VCaP (cell line): ENCODE measurements at regions not wholly inside any gene's neighbourhood (a gene's known extent, or its start where the extent isn't known, plus 50 kb on each side); places are given as distances from the start of the nearest gene placed in this dataset.

Experiments used
- H3K27ac ChIP-seq: fragments of 450-650 bp; 2 replicates; pipeline ENCODE4 v1.5.1; 2017
- CTCF ChIP-seq: fragments of 450-650 bp; conservative IDR thresholded peaks from 2 replicates; pipeline ENCODE4 v1.5.1; 2017; ENCODE audit warnings: mild to moderate bottlenecking, moderate library complexity

- no peak overlapping the region for H3K27ac ChIP-seq
- no peak for TF ChIP-seq CTCF
These were observed 525.5 kb upstream of the AMELY start for GRCh38 chrY:7437086-7437485.

- no peak for TF ChIP-seq CTCF
- H3K27ac ChIP-seq = no peak overlapping the region
These were observed 522.6 kb upstream of the AMELY start for GRCh38 chrY:7433817-7434809.

- H3K27ac ChIP-seq = no peak overlapping the region
- TF ChIP-seq CTCF = no peak
These were observed 507.6 kb upstream of the AMELY start for GRCh38 chrY:7419165-7419564.

GRCh38 chrY:7417946-7418345 is 506.4 kb upstream of the AMELY start:
- no peak for TF ChIP-seq CTCF
- H3K27ac ChIP-seq = no peak overlapping the region

- no peak overlapping the region for H3K27ac ChIP-seq
- TF ChIP-seq CTCF = no peak
These were observed 504.9 kb upstream of the AMELY start for GRCh38 chrY:7416406-7416805.

- H3K27ac ChIP-seq = no peak overlapping the region
- TF ChIP-seq CTCF = no peak
These were observed 503.6 kb upstream of the AMELY start for GRCh38 chrY:7415157-7415633.

- TF ChIP-seq CTCF = no peak
- no peak overlapping the region for H3K27ac ChIP-seq
These were observed 478.5 kb upstream of the AMELY start for GRCh38 chrY:7390056-7390455.
